ENCODE measurements at regions not wholly inside any gene's neighbourhood (a gene's known extent, or its start where the extent isn't known, plus 50 kb on each side); places are given as distances from the start of the nearest gene placed in this dataset.

DNA sequence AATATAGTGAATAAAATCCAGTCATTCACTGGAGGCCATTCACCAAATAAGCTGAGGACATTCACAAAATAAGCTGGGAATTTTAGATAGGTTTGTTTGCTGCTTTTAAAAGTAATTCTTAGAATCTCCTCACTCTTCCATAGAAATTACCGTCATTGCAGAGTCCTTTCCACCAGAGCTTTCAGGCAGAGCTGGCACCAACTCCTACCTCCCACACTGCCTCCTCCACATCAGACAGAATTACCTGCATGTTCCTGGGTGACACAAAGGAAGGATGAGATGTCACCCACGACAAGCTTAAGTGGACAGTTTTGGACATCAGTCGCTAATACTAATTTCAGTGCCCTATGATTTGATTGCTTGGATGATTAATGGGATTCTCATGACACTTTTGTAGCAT, 1113.2 kb downstream of the IGSF11 start:
- Histone ChIP-seq H3K27me3 (no peaks in the 10 kb centered on the region), H3K27ac (no peak overlapping the region), H3K4me3 (no peak overlapping the region), H3K9me3 (replicated peaks in 1 of 3) (no peaks in the 10 kb centered on the region), H3K36me3 (replicated peaks in 1 of 2) (no peaks in the 10 kb centered on the region), H3K4me1 (replicated peaks in 1 of 2) (peaks cover 0 to 6% of the 10 kb centered on the region in 2 donors)
- intact Hi-C loops (cut with DNase I) = no loop called here
- DNase-seq = no peak
- TF ChIP-seq, protein P1, sequence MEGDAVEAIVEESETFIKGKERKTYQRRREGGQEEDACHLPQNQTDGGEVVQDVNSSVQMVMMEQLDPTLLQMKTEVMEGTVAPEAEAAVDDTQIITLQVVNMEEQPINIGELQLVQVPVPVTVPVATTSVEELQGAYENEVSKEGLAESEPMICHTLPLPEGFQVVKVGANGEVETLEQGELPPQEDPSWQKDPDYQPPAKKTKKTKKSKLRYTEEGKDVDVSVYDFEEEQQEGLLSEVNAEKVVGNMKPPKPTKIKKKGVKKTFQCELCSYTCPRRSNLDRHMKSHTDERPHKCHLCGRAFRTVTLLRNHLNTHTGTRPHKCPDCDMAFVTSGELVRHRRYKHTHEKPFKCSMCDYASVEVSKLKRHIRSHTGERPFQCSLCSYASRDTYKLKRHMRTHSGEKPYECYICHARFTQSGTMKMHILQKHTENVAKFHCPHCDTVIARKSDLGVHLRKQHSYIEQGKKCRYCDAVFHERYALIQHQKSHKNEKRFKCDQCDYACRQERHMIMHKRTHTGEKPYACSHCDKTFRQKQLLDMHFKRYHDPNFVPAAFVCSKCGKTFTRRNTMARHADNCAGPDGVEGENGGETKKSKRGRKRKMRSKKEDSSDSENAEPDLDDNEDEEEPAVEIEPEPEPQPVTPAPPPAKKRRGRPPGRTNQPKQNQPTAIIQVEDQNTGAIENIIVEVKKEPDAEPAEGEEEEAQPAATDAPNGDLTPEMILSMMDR (IDR thresholded peaks at IDR 0.05) = no peak
- 79 to 87% (median 84%) methylated on average over 3 of the region's 3 CpGs for WGBS, 4 donors

DNA sequence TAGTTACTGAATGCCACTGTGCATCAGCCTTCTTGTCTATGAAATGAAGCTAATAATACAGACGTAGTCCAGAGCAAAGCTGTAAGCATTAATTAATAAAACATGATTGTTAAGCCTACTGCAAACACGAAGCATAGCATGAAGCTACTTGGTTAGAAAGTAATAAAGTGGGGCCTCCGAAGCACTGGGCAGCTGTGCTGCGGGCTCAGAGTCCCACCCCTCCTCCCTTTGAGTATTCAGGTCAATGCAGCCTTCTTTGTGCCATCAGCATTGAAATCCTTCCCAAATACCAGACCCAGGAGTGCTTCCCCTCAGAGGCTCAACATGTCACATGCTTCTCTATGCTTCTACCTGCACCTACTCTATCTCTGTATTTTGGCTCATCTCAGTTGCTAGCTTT, 1112.6 kb downstream of the IGSF11 start:
- Histone ChIP-seq H3K4me3 (no peak overlapping the region), H3K9me3 (replicated peaks in 1 of 3) (no peaks in the 10 kb centered on the region), H3K27me3 (no peaks in the 10 kb centered on the region), H3K4me1 (replicated peaks in 1 of 2) (peaks cover 0 to 6% of the 10 kb centered on the region in 2 donors), H3K36me3 (replicated peaks in 1 of 2) (no peaks in the 10 kb centered on the region), H3K27ac (no peak overlapping the region)
- intact Hi-C loops (cut with DNase I) = no loop called here
- TF ChIP-seq POLR2A (IDR thresholded peaks at IDR 0.05) = no peak
- TF ChIP-seq, protein P1 (IDR thresholded peaks at IDR 0.05) = no peak
- 80 to 91% (median 83%) methylated on average over 4 of the region's 4 CpGs for WGBS, 4 donors
- no peak for DNase-seq

DNA sequence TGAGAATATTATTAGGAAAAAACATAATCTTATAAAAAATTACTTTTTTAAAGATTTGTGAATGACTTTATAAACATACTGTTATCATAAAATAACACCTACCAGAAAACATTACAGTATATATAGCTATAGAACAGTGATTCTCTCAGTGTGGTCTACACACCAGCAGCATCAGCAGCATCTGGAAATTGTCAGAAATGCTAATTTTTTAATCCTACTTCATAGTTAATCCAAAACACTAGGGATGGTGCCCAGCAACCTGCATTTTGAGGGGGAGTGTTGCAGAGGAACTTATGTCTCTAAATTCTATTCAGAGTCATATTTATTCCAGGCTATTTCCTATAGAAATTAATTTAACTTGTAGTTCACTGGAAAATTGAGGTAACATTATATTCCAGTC, 1107.8 kb downstream of the IGSF11 start:
- Histone ChIP-seq H3K4me1 (replicated peaks in 1 of 2) (no peaks in the 10 kb centered on the region), H3K27me3 (no peaks in the 10 kb centered on the region), H3K9me3 (replicated peaks in 1 of 3) (no peaks in the 10 kb centered on the region), H3K4me3 (no peak overlapping the region), H3K27ac (no peak overlapping the region), H3K36me3 (replicated peaks in 1 of 2) (no peaks in the 10 kb centered on the region)
- TF ChIP-seq, protein P1 (IDR thresholded peaks at IDR 0.05) = no peak
- TF ChIP-seq POLR2A (IDR thresholded peaks at IDR 0.05) = no peak
- intact Hi-C loops (cut with DNase I) = no loop called here
- DNase-seq = no peak

DNA sequence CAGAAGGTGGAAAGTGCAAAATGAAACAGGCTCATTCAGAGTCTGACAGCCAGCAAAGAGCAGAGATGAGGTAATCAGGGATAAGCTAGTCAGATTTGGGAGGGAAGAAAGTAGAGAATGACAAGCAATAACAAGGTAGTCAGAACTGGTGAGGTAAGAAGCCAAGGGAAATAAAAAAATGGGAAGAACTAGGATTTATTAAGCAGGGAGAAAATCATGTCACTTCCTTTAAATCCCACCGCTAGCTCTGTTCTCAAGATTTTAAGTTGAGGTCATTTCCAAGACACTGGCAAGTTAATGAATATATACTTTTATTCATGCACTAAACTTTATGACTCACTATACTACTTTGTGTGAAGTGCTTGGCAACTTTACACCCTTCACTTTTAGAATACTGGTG, 1106.8 kb downstream of the IGSF11 start:
- Histone ChIP-seq H3K27ac (peak overlapping the region in 1 of 5 donors; percentile 14), H3K36me3 (replicated peaks in 1 of 2) (no peaks in the 10 kb centered on the region), H3K4me1 (replicated peaks in 1 of 2) (no peaks in the 10 kb centered on the region), H3K4me3 (no peak overlapping the region), H3K9me3 (replicated peaks in 1 of 3) (no peaks in the 10 kb centered on the region), H3K27me3 (no peaks in the 10 kb centered on the region)
- 88 to 96% (median 89%) methylated on average over 1 of the region's 1 CpG for WGBS, 4 donors
- TF ChIP-seq, protein P1 (IDR thresholded peaks at IDR 0.05) = no peak
- no peak for TF ChIP-seq POLR2A (IDR thresholded peaks at IDR 0.05)
- DNase-seq = no peak
- intact Hi-C loops (cut with DNase I) = no loop called here

Data from adrenal gland (tissue), 9 donors.